Lower leg skin (tissue), 3 donors: ENCODE measurements at regions not wholly inside any gene's neighbourhood (a gene's known extent, or its start where the extent isn't known, plus 50 kb on each side); places are given as distances from the start of the nearest gene placed in this dataset.

Source experiments
- POLR2A ChIP-seq, 2 donors: fragments of 450-650 bp; IDR thresholded peaks; one replicate each; pipeline ENCODE4 v1.6.1; 2016 to 2017; ENCODE audit warnings: antibody characterized with exemption in 2 of 2, mild to moderate bottlenecking in 1 of 2, moderate library complexity in 1 of 2
- TF ChIP-seq, protein P1 (sequence below), 3 donors: fragments of 450-650 bp; IDR thresholded peaks; one replicate each; pipeline ENCODE4 v1.5.1; 2016; ENCODE audit warnings: antibody characterized with exemption in 3 of 3, mild to moderate bottlenecking in 3 of 3, moderate library complexity in 2 of 3

DNA sequence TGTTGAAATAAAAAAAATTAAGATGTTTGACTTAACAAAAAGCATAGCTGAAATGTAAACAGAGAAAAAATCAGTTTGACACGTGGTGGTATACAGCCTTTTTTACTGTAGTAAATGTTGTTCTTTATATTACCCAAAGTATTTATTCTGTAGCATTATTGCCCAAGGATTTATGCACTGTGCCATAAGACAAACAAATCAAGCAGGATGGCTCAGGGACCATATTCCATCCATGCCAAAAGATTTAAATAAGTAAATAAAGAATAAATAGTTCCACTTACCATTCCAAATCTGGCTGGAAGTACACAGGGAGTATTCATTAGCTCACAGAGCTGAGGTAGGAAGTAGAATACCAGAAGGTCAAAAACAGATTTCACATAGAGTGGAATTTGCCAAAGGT is 666.7 kb upstream of the CADM2 start:
- TF ChIP-seq POLR2A (IDR thresholded peaks at IDR 0.05), result no peak
- TF ChIP-seq, protein P1, sequence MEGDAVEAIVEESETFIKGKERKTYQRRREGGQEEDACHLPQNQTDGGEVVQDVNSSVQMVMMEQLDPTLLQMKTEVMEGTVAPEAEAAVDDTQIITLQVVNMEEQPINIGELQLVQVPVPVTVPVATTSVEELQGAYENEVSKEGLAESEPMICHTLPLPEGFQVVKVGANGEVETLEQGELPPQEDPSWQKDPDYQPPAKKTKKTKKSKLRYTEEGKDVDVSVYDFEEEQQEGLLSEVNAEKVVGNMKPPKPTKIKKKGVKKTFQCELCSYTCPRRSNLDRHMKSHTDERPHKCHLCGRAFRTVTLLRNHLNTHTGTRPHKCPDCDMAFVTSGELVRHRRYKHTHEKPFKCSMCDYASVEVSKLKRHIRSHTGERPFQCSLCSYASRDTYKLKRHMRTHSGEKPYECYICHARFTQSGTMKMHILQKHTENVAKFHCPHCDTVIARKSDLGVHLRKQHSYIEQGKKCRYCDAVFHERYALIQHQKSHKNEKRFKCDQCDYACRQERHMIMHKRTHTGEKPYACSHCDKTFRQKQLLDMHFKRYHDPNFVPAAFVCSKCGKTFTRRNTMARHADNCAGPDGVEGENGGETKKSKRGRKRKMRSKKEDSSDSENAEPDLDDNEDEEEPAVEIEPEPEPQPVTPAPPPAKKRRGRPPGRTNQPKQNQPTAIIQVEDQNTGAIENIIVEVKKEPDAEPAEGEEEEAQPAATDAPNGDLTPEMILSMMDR (IDR thresholded peaks at IDR 0.05), result no peak
